ENCODE measurements at regions not wholly inside any gene's neighbourhood (a gene's known extent, or its start where the extent isn't known, plus 50 kb on each side); places are given as distances from the start of the nearest gene placed in this dataset.

DNA sequence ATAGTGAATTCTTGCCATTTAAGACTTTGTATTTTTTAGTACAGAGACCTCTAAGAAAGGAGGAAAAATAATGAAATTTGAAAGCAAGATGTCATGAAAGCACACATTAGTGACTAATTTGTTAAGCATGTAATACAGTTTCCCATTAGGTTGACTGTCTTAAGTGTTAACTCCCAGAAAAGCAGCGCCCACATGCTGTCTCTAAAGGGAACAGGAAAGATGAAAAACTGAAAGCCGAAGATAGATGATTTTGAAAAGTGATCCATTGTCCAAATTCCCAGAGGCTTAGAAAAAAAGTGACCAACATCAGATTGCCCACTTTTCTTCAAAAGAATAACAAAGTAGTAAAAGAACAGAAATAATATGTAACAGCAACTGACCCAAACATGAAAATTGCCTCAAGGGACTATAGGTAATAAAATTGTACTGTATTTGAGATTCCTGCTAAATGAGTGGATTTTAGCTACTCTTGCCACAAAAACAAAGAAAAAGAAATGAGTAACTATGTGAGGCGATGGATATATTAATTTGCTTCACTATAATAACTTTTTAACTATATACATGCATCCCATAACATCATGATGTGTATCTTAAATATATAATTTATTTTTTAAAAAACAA, 83.2 kb upstream of the OGFRL1 start:
- whole genome bisulfite sequencing, 4 donors: 75 to 83% (median 78%) methylated on average over 3 of the region's 3 CpGs
- Histone ChIP-seq H3K27ac (no peak overlapping the region), H3K4me3 (no peak overlapping the region), H3K4me1 (replicated peaks in 1 of 2) (no peaks in the 10 kb centered on the region), H3K36me3 (replicated peaks in 1 of 2) (peaks cover 0 to 4% of the 10 kb centered on the region in 2 donors), H3K27me3 (no peaks in the 10 kb centered on the region), H3K9me3 (replicated peaks in 1 of 3) (no peaks in the 10 kb centered on the region)
- intact Hi-C loops (cut with DNase I): no loop called here
- TF ChIP-seq, protein P1, sequence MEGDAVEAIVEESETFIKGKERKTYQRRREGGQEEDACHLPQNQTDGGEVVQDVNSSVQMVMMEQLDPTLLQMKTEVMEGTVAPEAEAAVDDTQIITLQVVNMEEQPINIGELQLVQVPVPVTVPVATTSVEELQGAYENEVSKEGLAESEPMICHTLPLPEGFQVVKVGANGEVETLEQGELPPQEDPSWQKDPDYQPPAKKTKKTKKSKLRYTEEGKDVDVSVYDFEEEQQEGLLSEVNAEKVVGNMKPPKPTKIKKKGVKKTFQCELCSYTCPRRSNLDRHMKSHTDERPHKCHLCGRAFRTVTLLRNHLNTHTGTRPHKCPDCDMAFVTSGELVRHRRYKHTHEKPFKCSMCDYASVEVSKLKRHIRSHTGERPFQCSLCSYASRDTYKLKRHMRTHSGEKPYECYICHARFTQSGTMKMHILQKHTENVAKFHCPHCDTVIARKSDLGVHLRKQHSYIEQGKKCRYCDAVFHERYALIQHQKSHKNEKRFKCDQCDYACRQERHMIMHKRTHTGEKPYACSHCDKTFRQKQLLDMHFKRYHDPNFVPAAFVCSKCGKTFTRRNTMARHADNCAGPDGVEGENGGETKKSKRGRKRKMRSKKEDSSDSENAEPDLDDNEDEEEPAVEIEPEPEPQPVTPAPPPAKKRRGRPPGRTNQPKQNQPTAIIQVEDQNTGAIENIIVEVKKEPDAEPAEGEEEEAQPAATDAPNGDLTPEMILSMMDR (IDR thresholded peaks at IDR 0.05): no peak
- TF ChIP-seq POLR2A (IDR thresholded peaks at IDR 0.05): no peak
- no peak for DNase-seq

DNA sequence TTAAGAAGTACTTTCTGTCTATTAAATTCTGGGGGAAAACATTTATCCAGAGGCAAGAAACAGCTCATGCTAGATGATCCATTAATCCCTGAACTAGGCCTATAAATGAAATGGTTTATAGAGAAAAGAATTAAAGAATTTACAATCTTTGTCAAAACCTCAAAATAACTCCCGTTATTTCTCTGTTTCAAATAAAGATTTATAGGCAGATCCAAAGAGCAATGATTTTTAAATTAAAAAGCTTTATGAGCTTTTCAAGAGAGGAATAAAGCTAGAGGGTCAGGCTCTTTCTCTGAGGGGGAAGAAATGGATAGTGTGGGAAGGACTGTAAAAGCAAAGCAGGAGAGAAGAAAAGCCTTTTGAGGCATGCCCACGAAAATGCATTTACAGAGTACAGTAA, 82.5 kb upstream of the OGFRL1 start:
- H3K4me1 ChIP-seq (replicated peaks in 1 of 2): no peaks in the 10 kb centered on the region
- TF ChIP-seq POLR2A (IDR thresholded peaks at IDR 0.05): no peak
- TF ChIP-seq, protein P1 (IDR thresholded peaks at IDR 0.05): no peak
- peaks cover 0 to 4% of the 10 kb centered on the region in 2 donors for H3K36me3 ChIP-seq (replicated peaks in 1 of 2)
- intact Hi-C loops (cut with DNase I): no loop called here
- no peaks in the 10 kb centered on the region for H3K9me3 ChIP-seq (replicated peaks in 1 of 3)
- no peak for DNase-seq
- H3K27me3 ChIP-seq: no peaks in the 10 kb centered on the region
- 67 to 82% (median 79%) methylated on average over 2 of the region's 2 CpGs for WGBS, 4 donors
- no peak overlapping the region for H3K27ac ChIP-seq
- H3K4me3 ChIP-seq: no peak overlapping the region

DNA sequence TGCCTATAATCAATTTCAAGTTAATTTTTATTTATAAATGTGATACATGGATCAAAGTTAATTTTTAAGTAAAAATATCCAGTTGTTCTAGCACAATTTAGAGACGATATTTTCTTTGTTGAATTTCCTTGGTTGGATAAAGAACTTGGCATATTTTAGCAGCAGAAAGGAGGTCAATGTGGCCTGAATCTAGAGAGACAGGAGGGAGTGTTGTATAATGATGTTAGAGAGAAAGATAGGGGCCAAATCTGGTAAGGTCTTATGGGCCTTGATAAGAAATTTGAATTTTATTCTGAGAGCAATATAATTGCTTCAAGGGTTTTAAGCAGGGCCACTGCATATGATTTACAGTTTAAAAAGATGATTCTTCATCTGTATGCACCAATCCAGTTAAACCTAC, 79.4 kb upstream of the OGFRL1 start:
- no peak for DNase-seq
- WGBS, 4 donors: 53 to 71% (median 58%) methylated on average over 1 of the region's 1 CpG

DNA sequence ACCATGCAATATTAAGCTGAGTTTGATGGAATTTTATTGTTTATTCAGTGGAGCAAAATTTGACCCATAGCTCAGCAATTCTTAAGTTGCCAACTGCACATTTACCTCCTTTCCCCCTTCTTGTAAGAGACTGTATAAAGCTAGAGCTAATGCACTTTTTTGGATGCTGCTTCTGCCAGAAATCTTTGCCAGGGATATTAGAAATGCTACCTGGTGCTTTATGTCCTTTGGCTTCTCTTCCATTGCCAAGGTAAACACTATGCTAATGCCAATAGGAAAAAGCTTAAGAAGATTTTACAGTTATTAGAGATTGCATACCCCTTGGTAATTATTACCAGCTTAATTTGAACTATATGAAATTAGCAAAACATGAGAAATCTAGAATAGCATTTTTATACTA, 79.0 kb upstream of the OGFRL1 start:
- TF ChIP-seq, protein P1 (IDR thresholded peaks at IDR 0.05): no peak
- no peak for TF ChIP-seq POLR2A (IDR thresholded peaks at IDR 0.05)
- H3K27ac ChIP-seq: no peak overlapping the region
- intact Hi-C loops (cut with DNase I): no loop called here

More for the DNA sequence above, 79.4 kb upstream of the OGFRL1 start:
- no peaks in the 10 kb centered on the region for H3K4me1 ChIP-seq (replicated peaks in 1 of 2)
- no peaks in the 10 kb centered on the region for H3K9me3 ChIP-seq (replicated peaks in 1 of 3)
- intact Hi-C loops (cut with DNase I): no loop called here
- H3K36me3 ChIP-seq (replicated peaks in 1 of 2): peaks cover 0 to 4% of the 10 kb centered on the region in 2 donors
- no peak for TF ChIP-seq POLR2A (IDR thresholded peaks at IDR 0.05)
- TF ChIP-seq, protein P1 (IDR thresholded peaks at IDR 0.05): no peak
- no peaks in the 10 kb centered on the region for H3K27me3 ChIP-seq
- no peak overlapping the region for H3K27ac ChIP-seq
- H3K4me3 ChIP-seq: no peak overlapping the region

More for the DNA sequence above, 79.0 kb upstream of the OGFRL1 start:
- Histone ChIP-seq H3K4me3 (no peak overlapping the region), H3K9me3 (replicated peaks in 1 of 3) (no peaks in the 10 kb centered on the region), H3K27me3 (no peaks in the 10 kb centered on the region), H3K4me1 (replicated peaks in 1 of 2) (no peaks in the 10 kb centered on the region), H3K36me3 (replicated peaks in 1 of 2) (peaks cover 0 to 4% of the 10 kb centered on the region in 2 donors)
- no peak for DNase-seq

All from adrenal gland (tissue), 9 donors.